SK-N-MC (cell line): ENCODE measurements at regions not wholly inside any gene's neighbourhood (a gene's known extent, or its start where the extent isn't known, plus 50 kb on each side); places are given as distances from the start of the nearest gene placed in this dataset.

ENCODE experiments used
- DNase-seq: peaks from one replicate; pipeline ENCODE4 v3.0.0-alpha.2; 2011; ENCODE audit warnings: low read depth, low spot score
- H3K27ac ChIP-seq: fragments of 200-600 bp; sonication (generic); 2 replicates; pipeline ENCODE4 v1.5.1; 2016; ENCODE audit warnings: mixed run types
- H3K36me3 ChIP-seq: fragments of 200-600 bp; sonication (generic); 2 replicates; pipeline ENCODE4 v1.6.1; 2017; ENCODE audit warnings: antibody characterized with exemption, low read length, mixed read lengths; ENCODE audit not compliant: insufficient read depth
- H3K4me3 ChIP-seq: fragments of 200-600 bp; sonication (generic); 2 replicates; pipeline ENCODE4 v1.5.1; 2016
- H3K9ac ChIP-seq: fragments of 200-600 bp; sonication (generic); 2 replicates; pipeline ENCODE4 v1.8.0; 2017; ENCODE audit warnings: mixed run types, mixed read lengths; ENCODE audit not compliant: insufficient read length
- H3K9me3 ChIP-seq: fragments of 200-600 bp; sonication (generic); 2 replicates; pipeline ENCODE4 v1.6.1; 2017; ENCODE audit warnings: low read depth, mild to moderate bottlenecking, antibody characterized with exemption, low read length, moderate library complexity, mixed read lengths
- EZH2 ChIP-seq: fragments of 200-600 bp; sonication (generic); IDR thresholded peaks from one replicate; pipeline ENCODE4 v1.6.1; 2017; ENCODE audit warnings: antibody characterized with exemption
- FOXP2 ChIP-seq: optimal IDR thresholded peaks from 2 replicates; pipeline ENCODE3; 2011; ENCODE audit warnings: mild to moderate bottlenecking, moderate library complexity; ENCODE audit not compliant: insufficient read depth; ENCODE audit errors: extremely low read length, control extremely low read depth
- POLR2AphosphoS5 ChIP-seq: IDR thresholded peaks from 2 replicates; pipeline ENCODE4 v1.6.1; 2012; ENCODE audit warnings: mild to moderate bottlenecking, low read depth, low read length, borderline replicate concordance

DNA sequence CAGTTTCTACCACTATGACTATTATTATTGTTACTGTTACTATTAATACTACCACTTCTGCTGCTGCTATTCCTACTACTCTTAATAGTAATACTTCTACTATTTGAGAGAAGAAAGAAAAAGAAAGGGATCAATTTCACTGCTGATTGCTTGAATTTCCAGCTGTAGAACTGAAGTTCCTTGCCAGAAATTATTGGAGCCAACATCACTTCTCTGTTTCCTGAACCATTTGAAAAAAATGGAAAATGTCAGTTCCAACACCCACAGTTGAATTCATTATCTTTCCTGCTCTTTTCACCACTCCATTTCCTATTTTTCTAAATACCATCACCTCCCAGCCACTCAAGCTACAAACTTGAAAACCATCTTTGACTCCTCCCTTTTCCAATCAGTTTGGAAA, 54.1 kb upstream of the PIK3C2G start:
- H3K27ac ChIP-seq: no peak overlapping the region
- TF ChIP-seq POLR2AphosphoS5: no peak
- no peak for TF ChIP-seq EZH2
- TF ChIP-seq FOXP2: no peak
- H3K9ac ChIP-seq: no peak overlapping the region
- no peak for DNase-seq
- no peaks in the 10 kb centered on the region for H3K9me3 ChIP-seq
- H3K36me3 ChIP-seq: no peaks in the 10 kb centered on the region
- H3K4me3 ChIP-seq: no peak overlapping the region

DNA sequence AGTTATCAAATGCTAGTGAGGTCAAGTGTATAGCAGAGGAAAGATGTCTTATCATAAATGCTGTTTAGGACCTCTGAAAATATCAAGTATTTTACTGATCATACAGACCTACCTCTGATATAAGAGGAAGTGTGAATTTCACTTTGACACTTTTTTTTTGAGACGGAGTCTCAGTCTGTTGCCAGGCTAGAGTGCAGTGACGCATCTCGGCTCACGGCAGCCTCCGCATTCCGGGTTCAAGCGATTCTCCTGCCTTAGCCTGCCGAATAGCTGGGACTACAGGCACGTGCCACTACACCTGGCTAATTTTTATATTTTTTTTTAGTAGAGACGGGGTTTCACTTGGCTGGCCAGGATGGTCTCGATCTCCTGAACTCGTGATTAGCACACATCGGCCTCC, 55.1 kb upstream of the PIK3C2G start:
- Histone ChIP-seq H3K9ac (no peak overlapping the region), H3K9me3 (no peaks in the 10 kb centered on the region), H3K27ac (no peak overlapping the region), H3K36me3 (no peaks in the 10 kb centered on the region), H3K4me3 (no peak overlapping the region)
- DNase-seq: no peak
- TF ChIP-seq FOXP2 (no peak), POLR2AphosphoS5 (no peak), EZH2 (no peak)

DNA sequence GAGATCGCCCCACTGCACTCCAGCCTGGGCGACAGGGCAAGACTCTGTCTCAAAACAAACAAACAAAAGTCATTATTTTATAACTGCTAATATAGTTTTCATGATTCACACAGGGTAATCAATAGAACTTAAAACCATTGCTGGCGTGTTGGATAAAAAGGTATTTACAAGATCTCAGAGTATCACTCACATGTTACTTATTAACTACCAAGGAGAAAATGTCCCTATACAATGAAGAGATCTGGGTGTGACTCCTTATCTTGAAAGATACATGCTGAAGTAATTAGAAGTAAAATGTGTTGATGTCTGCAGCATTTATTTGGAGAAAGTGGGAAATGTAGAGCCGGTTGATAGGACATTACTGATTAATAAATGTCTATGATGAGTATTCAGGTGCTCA, 57.3 kb upstream of the PIK3C2G start:
- H3K9ac ChIP-seq: no peak overlapping the region
- H3K9me3 ChIP-seq: no peaks in the 10 kb centered on the region
- TF ChIP-seq POLR2AphosphoS5 (no peak), FOXP2 (no peak), EZH2 (no peak)
- H3K27ac ChIP-seq: no peak overlapping the region
- DNase-seq: no peak
- H3K36me3 ChIP-seq: no peaks in the 10 kb centered on the region
- H3K4me3 ChIP-seq: no peak overlapping the region

DNA sequence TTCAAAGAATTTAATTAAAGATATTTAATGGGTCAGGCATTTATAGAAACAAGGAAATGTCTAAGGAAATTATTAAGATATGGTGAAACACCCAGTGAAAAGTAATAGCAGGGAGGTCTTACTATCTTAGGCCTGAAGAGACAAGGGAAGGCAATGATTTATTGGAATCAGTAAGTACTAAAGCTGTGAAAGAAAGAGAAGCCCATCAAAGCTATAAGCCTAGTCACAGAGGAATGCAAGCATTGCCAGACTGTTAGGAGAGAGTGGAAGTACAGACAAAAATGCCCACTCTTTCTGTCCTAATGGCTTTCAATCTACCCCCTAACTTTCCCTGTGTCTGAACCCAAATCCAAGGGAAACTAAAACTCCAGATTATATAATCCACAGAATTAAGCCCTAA, 69.2 kb upstream of the PIK3C2G start:
- no peaks in the 10 kb centered on the region for H3K9me3 ChIP-seq
- no peak for DNase-seq

DNA sequence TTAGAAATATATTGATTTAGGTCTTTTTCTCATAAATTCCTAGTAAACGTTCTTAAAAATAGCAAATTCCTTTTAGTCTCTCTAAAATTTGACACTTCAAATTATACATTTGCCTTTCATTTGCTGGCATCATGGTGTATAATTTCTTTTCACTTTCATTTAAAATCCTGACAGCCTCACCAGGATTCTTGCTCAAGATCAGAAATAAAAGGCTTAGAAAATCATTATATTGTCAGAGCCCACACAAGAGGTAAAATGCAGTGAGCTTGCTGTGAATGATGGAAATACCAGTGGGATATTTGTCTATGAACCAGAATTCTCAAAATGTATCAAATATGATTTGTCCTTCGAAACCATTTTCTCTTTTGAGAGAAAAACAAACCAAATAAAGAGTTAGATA, 78.2 kb upstream of the PIK3C2G start:
- no peak overlapping the region for H3K4me3 ChIP-seq
- no peak for DNase-seq
- H3K9ac ChIP-seq: no peak overlapping the region
- TF ChIP-seq FOXP2 (no peak), POLR2AphosphoS5 (no peak), EZH2 (no peak)
- no peaks in the 10 kb centered on the region for H3K36me3 ChIP-seq
- H3K9me3 ChIP-seq: no peaks in the 10 kb centered on the region
- H3K27ac ChIP-seq: no peak overlapping the region

More for the DNA sequence above, 69.2 kb upstream of the PIK3C2G start:
- no peak overlapping the region for H3K9ac ChIP-seq
- no peak overlapping the region for H3K4me3 ChIP-seq
- no peak for TF ChIP-seq POLR2AphosphoS5
- no peak for TF ChIP-seq EZH2
- TF ChIP-seq FOXP2: no peak
- H3K27ac ChIP-seq: no peak overlapping the region
- no peaks in the 10 kb centered on the region for H3K36me3 ChIP-seq

DNA sequence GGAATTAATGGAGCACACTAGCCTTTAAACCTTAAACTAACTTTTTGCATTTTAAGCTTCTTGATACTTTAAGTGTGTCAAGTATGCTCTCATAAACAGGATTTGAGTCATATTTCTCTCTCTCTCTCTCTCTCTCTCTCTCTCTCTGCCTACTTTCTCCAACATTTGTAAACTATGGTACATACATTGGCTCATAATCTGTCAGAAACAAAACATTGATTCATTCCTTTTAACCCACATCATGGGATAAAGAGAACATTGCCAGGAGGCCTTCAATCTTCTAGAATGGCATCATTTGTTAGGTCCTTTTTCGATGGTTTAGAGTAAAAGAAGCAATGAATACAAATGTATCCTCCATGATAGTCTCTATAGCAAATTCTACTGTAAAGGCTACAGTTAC, 81.6 kb upstream of the RERGL start:
- no peak for TF ChIP-seq FOXP2
- no peak for TF ChIP-seq POLR2AphosphoS5
- no peak for TF ChIP-seq EZH2
- H3K4me3 ChIP-seq: no peak overlapping the region
- no peaks in the 10 kb centered on the region for H3K9me3 ChIP-seq
- H3K27ac ChIP-seq: no peak overlapping the region
- no peaks in the 10 kb centered on the region for H3K36me3 ChIP-seq
- DNase-seq: no peak
- no peak overlapping the region for H3K9ac ChIP-seq

DNA sequence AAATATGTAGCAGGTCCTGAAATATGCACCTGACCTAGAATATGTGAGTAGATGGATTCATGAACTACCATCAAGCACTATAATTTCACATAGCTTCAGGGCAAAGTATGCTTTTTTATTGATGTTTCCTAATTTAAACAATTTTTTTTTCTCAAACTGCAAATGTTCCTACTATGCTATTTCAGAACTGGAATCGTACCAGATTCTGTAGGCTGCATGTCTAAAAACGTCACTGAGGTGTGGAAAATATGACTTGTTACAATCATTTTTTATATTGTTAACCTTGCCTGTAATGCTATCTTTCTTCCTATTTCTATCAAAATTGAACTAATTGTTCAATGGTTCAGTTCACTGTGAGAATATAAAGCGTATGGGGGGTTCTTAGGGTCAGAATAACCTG, 78.0 kb upstream of the RERGL start:
- TF ChIP-seq POLR2AphosphoS5 (no peak), FOXP2 (no peak), EZH2 (no peak)
- H3K9ac ChIP-seq: no peak overlapping the region
- H3K36me3 ChIP-seq: no peaks in the 10 kb centered on the region
- H3K27ac ChIP-seq: no peak overlapping the region
- no peak for DNase-seq
- H3K4me3 ChIP-seq: no peak overlapping the region
- no peaks in the 10 kb centered on the region for H3K9me3 ChIP-seq

DNA sequence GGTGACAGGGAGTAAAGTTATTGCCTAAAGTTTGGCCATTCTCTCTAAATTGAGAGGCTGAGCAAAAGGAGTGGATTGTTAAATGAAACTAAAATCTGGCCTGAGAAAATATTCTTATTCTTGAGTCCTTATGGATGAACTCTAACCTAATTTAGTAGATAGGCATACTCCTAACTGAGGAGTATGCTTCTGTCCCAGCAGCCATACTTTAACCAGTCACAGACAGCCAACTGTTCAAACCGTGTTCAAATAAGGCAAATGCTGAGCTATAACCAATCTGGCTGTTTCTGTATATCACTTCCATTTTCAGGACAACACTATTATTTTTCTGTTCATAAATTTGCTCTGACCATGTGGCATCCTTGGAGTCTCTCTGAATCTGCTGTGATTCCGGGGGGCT, 75.9 kb upstream of the RERGL start:
- no peaks in the 10 kb centered on the region for H3K9me3 ChIP-seq
- no peak for DNase-seq
- TF ChIP-seq POLR2AphosphoS5: no peak
- TF ChIP-seq FOXP2: no peak
- no peak for TF ChIP-seq EZH2
- peak overlapping the region; percentile 16; the same call in 1 of the 2 replicates for H3K4me3 ChIP-seq
- no peaks in the 10 kb centered on the region for H3K36me3 ChIP-seq
- no peak overlapping the region for H3K9ac ChIP-seq
- H3K27ac ChIP-seq: no peak overlapping the region

DNA sequence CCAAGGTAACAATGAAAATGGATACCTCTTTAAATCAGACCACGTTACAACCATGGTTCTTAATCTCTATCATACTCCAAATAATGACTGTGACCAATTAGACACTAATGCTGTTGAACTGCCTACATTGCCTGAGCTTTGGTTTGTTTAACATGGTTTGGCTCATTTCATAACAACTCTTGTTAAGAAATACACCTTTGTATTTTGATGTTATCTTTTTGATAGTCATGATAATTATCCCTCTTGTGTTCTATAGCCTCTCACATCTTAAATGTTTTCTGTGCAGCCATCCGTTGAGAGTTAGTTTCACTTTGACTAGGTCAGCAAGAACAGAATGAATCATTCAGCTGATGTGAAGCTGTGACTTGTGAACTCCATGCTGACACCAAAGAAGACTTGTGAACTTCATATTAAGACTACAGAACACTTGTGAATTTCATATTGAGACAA, 75.5 kb upstream of the RERGL start:
- Histone ChIP-seq H3K9ac (no peak overlapping the region), H3K4me3 (peak overlapping the region; percentile 16; the same call in 1 of the 2 replicates), H3K9me3 (no peaks in the 10 kb centered on the region), H3K27ac (no peak overlapping the region), H3K36me3 (no peaks in the 10 kb centered on the region)
- DNase-seq: no peak
- TF ChIP-seq EZH2: no peak
- no peak for TF ChIP-seq POLR2AphosphoS5
- TF ChIP-seq FOXP2: no peak
